ENCODE measurements at regions not wholly inside any gene's neighbourhood (a gene's known extent, or its start where the extent isn't known, plus 50 kb on each side); places are given as distances from the start of the nearest gene placed in this dataset.

GRCh38 chr5:103373597-103374472 lies 115.3 kb downstream of the MACIR start:
- TF ChIP-seq CTCF (IDR thresholded peaks at IDR 0.05; ENCODE audit: low read length) (no peak), EZH2 (IDR thresholded peaks at IDR 0.05; ENCODE audit: borderline replicate concordance, low read length) (no peak)

Data from OCI-LY1 (cell line).